HG03196 (cell line): ENCODE measurements at regions not wholly inside any gene's neighbourhood (a gene's known extent, or its start where the extent isn't known, plus 50 kb on each side); places are given as distances from the start of the nearest gene placed in this dataset.
"Not testable (repeated sequence)": the region's sequence is repeated elsewhere in the genome, so short reads cannot be mapped to it uniquely, and the experiment has no call there.

Source experiments
- ATAC-seq: cut with Tn5 transposase; IDR thresholded peaks from one replicate; pipeline ENCODE4 v1.9.1; 2021; ENCODE audit not compliant: unreplicated experiment

DNA sequence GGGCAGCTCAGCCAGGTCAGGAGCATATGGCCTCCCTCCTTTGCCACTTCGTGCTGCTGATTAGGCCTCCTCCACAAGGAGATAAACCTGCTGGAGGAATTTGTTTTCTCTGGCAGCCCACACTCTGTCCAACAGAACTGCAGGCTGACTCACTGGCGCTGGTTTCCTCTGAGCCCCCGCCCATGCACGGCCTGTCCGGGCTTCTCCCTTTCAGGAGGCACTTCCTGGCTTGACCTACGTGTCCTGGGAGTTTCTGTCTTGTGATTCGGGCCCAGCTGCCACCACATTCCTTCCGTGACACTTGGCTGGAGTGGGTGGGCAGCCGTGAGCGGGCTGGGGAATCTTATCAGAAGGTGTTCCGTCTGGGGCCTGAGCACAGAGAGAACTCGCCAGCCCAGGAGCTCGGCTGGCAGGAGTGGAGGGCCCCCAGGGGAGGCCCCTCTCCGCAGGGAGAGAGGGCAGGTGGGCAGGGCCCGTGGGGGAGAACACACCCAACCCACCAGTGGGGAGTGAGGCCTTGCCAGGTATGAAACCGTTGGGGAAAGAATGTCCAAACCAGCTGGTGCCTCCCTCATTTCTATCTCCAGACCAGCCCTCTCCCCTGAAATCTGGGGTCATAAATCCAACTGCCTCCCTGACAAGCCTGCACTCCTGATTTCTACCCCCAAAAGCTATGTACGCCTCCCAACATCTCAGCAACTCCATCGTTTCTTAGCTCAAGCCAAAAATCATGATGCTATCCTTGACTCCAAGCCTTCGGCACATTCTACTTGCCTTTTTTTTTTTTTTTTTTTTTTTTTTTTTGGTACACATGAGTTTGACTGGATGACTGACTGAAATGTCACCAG is 110.6 kb upstream of the MEF2A start:
- no peak for ATAC-seq

DNA sequence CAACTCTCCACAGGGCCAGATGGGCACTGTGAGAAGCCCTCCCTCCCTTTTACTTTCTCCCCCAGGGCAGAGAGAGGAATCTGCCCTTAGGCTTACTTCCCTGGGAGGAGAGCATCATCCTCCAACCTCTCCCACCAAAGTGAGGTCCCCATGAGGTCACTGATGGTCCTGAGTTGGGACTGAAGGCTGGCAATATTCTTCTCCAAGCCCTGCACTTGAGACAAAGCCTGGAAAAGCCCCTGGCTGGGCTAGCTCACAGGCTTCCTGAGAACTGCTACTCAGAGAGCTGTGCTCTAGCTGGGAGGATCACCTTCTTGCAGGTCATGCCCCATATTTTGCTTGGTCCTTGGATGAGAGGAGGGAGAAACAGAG is 110.0 kb upstream of the MEF2A start:
- no peak for ATAC-seq

DNA sequence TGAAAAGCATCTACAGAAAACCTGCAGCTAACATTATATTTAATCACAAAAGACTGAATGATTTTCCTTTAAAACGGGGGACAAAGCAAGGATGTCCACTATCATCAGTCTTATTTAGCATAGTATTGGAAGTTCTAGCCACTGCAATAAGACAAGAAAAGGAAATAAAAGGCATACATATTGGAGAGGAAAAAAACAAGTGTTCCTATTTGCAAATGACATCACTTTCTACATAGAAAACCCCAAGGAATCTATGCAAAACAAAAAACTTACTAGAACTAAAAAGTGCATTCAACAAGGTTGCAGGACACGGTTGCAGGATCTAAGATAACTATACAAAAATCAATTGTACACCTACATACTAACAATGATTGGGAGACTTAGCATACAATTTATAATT is 101.6 kb upstream of the MEF2A start:
- ATAC-seq: no peak

- ATAC-seq: no peak
Measured at GRCh38 chr15:99466701-99467337, 99.0 kb upstream of the MEF2A start.

GRCh38 chr15:99467338-99467720 is 98.5 kb upstream of the MEF2A start:
- no peak for ATAC-seq

DNA sequence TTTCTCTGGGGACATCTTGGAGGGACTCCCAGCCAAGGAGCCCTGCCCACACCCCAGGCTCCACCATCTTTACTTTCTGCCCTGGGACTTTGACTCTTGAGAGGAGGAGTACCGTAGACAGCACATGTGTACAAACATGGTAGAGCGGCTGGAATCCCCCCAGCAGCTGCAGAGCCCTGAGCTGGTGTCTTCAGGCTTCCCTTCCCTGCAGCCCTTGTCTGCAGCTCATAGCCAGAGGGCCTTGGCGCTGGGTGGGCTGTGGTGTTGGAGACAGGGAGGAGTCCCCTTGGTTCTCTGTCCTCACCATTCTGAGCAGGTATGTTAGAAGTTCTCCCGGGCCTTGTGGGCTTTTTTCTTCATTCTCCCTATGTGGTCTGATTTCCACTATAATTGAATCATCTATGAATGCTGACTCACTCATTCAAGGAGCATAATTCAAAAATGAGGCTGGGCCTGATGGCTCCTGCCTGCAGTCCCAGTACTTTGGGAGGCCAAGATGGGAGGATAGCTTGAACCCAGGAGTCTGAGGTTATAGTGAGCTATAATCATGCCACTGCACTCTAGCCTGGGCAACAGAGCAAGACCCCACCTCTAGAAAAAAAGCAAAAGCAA is 97.8 kb upstream of the MEF2A start:
- ATAC-seq: no peak

GRCh38 chr15:99470204-99470603 is 95.6 kb upstream of the MEF2A start:
- not testable (repeated sequence) for ATAC-seq

DNA sequence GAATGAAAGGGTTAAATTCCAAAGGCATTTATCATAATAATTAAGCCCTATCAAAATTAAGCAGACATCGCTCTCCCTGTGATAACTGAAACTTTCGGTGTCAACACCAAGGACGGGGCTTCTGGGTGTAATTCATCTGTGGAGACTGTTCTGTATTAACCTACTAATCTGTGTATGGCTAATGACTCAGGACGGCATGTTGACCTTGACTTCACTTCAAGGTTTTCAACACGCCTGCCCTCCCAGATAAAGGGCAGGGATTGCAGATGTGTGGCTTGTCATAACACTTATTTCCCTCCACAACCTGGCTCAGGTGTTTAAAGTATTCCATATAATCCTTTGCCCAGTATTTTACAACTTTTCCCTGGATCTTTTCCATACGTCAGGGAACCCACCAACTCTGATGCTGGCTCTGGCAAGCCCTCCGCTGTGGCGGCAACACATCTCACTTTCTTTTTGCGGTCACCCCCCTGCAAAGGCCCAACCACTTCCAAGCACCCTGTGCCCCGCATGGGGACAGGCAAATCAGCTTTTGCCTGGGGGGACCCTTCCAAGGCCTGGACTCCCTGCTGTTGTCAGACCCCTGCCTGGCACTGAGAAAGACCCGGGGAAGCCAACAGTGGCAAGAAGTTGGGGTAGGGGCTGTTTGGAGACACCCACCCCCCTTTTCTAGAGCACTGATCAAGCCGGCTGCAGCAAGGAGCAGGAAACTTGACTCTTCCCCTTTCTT is 93.2 kb upstream of the MEF2A start:
- ATAC-seq: no peak

DNA sequence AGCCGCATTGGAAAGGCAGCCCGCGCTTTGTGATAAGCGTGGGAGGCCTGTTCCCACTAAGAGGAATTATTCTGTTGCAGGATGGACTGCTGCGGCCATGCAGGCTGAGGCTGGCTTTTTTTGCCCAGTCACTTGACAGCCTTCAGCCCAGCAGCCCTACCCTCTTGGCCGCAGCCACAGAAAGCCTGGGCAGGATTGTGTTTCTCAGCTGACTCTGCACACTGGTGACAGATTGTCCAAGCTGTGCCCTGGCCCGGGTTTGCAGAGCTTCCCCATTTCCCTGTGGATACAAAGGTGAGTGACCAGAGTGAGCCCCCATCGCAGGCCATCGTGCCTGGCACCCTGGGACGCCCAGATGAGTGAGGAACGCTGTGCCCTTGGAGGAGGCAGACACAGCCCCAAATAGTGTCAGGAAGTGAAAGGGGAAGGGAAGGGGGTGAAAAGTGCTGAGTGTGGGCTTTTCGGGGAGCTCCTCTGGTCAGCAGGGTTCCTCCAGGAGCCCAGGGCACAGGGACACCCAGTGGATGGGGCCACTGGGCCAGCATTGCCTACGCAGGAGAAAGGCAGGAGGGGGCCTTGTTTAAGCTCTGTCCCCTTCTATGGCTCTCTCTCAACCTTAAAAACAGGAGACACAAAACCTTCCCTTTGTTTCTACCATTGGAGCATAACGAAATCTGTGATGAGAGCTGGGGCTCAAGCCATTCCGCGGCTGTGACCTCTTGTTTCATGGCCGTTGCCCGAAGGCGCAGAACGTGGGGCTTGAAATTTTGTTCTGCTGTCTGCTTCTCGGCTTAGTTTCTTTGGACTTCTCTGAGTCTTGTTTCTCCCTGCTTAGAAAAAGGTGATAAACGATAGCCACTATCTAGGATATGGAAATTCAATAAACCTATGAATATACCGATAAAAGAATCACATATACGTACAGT is 91.5 kb upstream of the MEF2A start:
- no peak for ATAC-seq

GRCh38 chr15:99474909-99475753 is 90.7 kb upstream of the MEF2A start:
- no peak for ATAC-seq

DNA sequence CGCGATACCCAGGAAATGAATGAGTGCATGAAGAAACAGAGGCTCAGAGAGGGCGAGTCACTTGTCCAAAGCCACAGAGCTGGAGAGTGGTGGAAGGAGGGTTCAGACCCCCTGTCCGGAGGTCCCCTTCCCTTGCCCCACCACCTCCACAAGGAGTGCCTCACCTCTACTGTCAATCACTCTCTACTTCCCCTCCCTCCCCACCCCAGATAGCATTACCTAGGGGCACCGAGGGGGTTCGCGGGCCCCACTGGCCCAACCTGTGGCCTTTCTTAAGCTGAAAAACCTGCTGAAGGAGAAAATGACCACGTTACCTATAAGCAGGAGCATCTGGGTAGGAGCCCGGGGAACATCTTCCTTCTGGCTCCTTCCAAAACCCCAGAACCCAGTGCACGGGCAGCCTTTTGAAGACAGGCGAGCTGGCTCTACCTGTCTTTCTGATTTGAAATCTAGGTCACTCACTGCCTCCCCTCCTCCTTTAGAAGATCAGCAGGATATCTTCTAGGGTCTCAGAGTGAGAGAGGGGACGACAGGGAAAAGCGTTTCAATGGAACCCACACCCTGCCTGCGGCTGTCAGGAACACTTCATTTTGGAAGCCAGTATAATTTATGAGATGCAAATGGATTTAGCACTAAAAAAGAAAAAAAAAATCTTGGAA is 89.9 kb upstream of the MEF2A start:
- no peak for ATAC-seq

GRCh38 chr15:99476413-99477222 is 89.2 kb upstream of the MEF2A start:
- peak; percentile 55 for ATAC-seq

DNA sequence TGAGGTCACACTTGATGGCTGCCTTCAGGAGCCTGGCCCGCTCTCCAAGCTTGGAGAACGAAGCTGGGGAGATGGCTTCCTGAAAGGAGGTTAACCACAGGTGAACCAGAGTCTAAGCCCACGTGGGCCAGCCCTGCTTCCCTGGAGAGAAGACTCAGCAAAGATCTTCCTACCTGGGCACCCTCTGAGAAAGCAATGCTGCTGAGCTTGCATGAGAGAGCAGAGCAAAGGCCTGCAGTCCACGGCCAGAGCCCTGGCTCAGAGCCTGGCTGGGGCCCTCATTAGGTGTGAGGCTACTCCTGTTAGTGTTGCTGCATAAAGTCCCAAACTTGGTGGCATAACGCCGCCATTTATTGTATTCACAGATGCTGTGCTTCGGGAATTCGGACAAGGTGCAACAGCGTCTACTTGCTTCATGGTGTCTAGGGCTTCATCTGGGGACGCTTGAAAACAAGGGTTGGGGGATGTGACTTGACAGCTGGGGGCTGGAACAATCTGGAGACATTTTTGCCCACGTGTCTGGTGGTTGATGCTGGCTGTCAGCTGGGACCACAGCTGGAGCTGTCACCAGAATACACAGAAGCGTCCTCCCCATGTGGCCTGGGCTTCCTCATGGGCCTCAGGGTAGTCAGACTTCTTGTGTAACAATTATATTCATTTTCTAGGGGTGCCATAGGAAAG is 87.9 kb upstream of the MEF2A start:
- no peak for ATAC-seq

DNA sequence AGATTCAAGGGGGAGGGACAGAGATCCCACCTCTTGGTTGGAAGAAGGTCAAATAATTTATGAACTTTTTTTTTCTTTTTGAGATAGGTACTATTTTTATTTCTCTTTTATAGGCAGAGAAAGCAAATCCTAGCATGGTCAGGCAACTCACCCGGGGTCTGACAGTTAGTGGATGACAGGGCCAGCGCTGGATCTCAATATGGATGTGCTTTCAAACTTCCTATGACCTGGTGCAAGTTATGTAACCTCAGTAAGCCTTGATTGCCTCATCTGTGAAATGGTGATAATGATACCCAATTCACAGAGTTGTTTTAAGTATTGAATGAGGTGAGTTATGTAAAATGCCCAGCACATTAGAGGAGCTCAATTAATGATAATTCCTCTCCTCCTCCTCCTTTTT is 86.8 kb upstream of the MEF2A start:
- no peak for ATAC-seq

DNA sequence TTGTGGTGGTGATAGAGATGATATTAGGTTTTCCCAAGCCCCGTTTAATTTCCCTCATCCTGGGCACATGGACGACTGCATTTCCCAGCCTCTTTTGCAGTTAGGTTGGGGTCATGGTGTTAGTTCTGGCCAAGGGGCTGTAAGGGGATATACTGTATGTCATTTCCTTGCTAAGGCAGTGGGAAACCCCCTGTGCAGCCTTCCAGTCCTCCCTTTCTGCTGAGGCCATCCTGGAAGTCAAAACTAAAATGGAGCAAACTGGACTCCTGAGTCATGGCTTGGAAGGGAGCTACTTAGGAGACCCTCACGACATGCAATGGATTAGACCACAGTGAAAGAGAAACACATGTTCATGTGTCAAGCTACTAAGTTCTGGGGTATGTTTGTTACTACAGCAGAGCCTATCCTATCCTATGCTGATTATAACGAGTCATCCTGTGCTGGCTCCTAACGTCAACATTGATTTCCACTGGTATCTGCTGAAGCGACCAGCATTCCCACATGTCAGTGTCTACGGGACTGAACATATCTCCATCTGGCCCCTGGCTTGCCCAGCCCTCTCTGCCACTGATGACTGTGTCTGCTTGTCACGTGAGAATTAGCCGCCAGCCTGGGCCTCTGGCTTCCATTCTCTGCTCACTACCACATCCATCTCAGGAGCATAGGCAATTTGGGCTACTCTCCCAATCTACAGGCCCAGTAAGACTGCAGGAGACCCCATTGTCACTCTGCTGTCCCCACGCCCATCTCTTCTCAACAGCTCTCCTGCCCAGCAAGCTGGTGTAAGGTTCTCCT is 85.6 kb upstream of the MEF2A start:
- no peak for ATAC-seq

- no peak for ATAC-seq
Measured at GRCh38 chr15:99481113-99481950, 84.5 kb upstream of the MEF2A start.
